ENCODE measurements at regions not wholly inside any gene's neighbourhood (a gene's known extent, or its start where the extent isn't known, plus 50 kb on each side); places are given as distances from the start of the nearest gene placed in this dataset.

DNA sequence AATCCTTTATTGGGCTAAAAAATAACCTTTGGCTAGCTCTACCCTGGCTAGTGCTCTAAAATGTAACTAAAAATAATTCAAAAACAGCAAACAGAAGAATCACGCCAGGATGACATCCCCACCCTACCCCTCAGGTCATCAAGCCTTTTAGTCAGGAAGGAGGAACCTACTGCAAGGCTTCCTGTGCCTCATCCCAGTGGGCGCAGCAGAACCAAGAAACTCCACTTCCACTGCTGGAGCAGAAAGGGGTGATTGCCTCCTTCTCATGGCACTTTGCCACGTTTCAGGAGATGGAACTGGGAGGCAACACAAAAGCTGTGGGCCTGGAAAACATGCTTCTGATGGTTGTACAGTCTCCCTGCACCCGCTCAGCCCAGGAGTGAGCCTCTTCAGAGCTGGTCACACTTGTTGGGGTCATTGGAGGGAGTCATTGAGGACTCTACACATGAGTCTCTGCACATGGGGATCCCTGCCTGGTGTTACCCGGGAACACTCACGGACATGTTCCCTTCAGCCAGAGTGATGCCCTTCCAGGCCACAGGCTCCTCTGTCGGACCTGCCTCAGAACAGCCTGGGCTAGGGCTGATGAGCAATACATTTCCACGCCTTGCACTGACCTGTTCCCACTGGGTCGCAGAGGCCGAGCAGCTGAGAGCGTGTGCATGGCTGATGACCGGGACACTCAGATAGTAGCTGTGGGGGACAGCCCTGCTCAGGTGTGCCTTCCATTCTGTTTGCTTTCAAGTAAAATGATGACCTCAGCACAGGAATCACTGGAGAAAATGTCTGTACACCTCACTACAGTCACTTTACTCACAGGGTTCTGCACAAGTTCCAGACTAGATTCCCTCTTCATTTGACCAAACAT lies 355.3 kb downstream of the FGFR2 start:
- no peaks in the 10 kb centered on the region for H3F3A ChIP-seq (ENCODE audit: insufficient read depth, low read length)
- no peak overlapping the region for H3K27ac ChIP-seq (ENCODE audit: low read depth, low read length, poor library complexity, severe bottlenecking)
- no peak overlapping the region for H3K9ac ChIP-seq (ENCODE audit: low read length)
- H3K4me3 ChIP-seq (ENCODE audit: low read depth, low read length, poor library complexity, severe bottlenecking): no peak overlapping the region
- H3K4me2 ChIP-seq (ENCODE audit: low read length): no peak overlapping the region
- H3K9me3 ChIP-seq (ENCODE audit: low read length): no peaks in the 10 kb centered on the region
- H2AFZ ChIP-seq (ENCODE audit: low read length): no peak overlapping the region
- H3K27me3 ChIP-seq (ENCODE audit: insufficient read depth, low read length): no peaks in the 10 kb centered on the region
- H3K79me2 ChIP-seq (ENCODE audit: insufficient read depth, low read length): no peaks in the 10 kb centered on the region
- no peak for TF ChIP-seq EZH2 (IDR thresholded peaks at IDR 0.05; ENCODE audit: borderline replicate concordance, low read length)
- TF ChIP-seq, protein P1, sequence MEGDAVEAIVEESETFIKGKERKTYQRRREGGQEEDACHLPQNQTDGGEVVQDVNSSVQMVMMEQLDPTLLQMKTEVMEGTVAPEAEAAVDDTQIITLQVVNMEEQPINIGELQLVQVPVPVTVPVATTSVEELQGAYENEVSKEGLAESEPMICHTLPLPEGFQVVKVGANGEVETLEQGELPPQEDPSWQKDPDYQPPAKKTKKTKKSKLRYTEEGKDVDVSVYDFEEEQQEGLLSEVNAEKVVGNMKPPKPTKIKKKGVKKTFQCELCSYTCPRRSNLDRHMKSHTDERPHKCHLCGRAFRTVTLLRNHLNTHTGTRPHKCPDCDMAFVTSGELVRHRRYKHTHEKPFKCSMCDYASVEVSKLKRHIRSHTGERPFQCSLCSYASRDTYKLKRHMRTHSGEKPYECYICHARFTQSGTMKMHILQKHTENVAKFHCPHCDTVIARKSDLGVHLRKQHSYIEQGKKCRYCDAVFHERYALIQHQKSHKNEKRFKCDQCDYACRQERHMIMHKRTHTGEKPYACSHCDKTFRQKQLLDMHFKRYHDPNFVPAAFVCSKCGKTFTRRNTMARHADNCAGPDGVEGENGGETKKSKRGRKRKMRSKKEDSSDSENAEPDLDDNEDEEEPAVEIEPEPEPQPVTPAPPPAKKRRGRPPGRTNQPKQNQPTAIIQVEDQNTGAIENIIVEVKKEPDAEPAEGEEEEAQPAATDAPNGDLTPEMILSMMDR (IDR thresholded peaks at IDR 0.05; ENCODE audit: low read length): no peak
- no peaks in the 10 kb centered on the region for H3K4me1 ChIP-seq (ENCODE audit: insufficient read depth, low read length, severe bottlenecking)
- no peaks in the 10 kb centered on the region for H4K20me1 ChIP-seq (ENCODE audit: insufficient read depth, low read length)
- H3K36me3 ChIP-seq (ENCODE audit: insufficient read depth, low read length): no peaks in the 10 kb centered on the region
- no peaks in the 10 kb centered on the region for H3K9me2 ChIP-seq (ENCODE audit: low read depth, low read length)

DNA sequence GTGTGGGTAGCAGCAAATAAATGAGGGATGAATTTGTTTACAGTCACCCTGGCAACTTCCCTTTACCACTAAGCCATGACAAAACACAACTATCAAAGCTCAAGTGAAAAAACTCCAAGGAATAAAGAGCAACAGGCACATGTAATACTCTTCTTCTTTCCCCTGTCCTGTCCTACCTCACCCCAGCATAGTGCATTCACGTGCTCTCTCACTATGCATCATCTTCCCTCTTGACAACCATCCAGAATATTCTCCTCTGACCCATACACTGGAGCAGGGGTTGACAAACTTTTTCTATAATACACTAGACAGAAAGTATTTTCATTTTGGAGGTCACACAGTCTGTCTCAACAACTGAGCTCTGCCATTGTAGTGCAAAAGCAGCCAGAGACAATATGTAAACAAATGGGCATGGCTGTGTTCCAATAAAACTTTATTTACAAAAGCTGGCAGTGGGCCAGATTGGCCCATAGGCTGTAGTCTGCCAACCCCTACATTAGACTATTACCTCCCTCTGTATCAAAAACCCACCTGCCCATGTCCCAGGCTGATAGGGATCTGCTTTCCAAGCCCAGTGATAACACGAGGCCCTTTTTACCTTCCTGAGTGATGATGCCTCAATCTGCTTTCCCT lies 354.5 kb downstream of the FGFR2 start:
- no peaks in the 10 kb centered on the region for H4K20me1 ChIP-seq (ENCODE audit: insufficient read depth, low read length)
- TF ChIP-seq, protein P1 (IDR thresholded peaks at IDR 0.05; ENCODE audit: low read length): no peak
- no peak for TF ChIP-seq EZH2 (IDR thresholded peaks at IDR 0.05; ENCODE audit: borderline replicate concordance, low read length)
- H3K9me2 ChIP-seq (ENCODE audit: low read depth, low read length): no peaks in the 10 kb centered on the region
- no peaks in the 10 kb centered on the region for H3K79me2 ChIP-seq (ENCODE audit: insufficient read depth, low read length)
- no peaks in the 10 kb centered on the region for H3K4me1 ChIP-seq (ENCODE audit: insufficient read depth, low read length, severe bottlenecking)
- H3F3A ChIP-seq (ENCODE audit: insufficient read depth, low read length): no peaks in the 10 kb centered on the region
- no peak overlapping the region for H3K4me2 ChIP-seq (ENCODE audit: low read length)
- H3K27ac ChIP-seq (ENCODE audit: low read depth, low read length, poor library complexity, severe bottlenecking): no peak overlapping the region
- H3K4me3 ChIP-seq (ENCODE audit: low read depth, low read length, poor library complexity, severe bottlenecking): no peak overlapping the region
- no peaks in the 10 kb centered on the region for H3K9me3 ChIP-seq (ENCODE audit: low read length)
- H2AFZ ChIP-seq (ENCODE audit: low read length): no peak overlapping the region
- H3K36me3 ChIP-seq (ENCODE audit: insufficient read depth, low read length): no peaks in the 10 kb centered on the region
- no peaks in the 10 kb centered on the region for H3K27me3 ChIP-seq (ENCODE audit: insufficient read depth, low read length)
- no peak overlapping the region for H3K9ac ChIP-seq (ENCODE audit: low read length)

DNA sequence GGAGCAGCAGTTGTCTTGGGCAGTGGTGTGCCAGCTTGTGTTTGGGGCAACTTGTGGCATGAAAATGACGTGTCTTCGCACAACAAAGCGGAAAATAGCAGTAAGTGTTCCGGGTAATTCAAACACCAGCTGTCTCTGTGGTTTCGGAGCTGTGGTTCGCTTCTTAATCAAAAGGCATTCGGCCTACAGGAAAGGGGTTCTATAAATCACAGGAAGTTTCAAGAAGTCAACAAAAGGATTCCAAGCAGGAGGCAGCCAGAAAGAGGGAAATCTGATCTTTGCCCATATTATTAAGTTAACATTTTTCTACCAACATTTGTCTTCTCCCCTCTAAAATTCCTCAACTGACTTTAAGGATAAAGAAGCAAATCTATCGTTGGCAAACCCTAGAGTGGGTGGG lies 353.4 kb downstream of the FGFR2 start:
- Histone ChIP-seq H3K36me3 (ENCODE audit: insufficient read depth, low read length) (no peaks in the 10 kb centered on the region), H3F3A (ENCODE audit: insufficient read depth, low read length) (no peaks in the 10 kb centered on the region), H3K27me3 (ENCODE audit: insufficient read depth, low read length) (no peaks in the 10 kb centered on the region), H3K4me1 (ENCODE audit: insufficient read depth, low read length, severe bottlenecking) (no peaks in the 10 kb centered on the region), H3K4me3 (ENCODE audit: low read depth, low read length, poor library complexity, severe bottlenecking) (no peak overlapping the region), H3K27ac (ENCODE audit: low read depth, low read length, poor library complexity, severe bottlenecking) (no peak overlapping the region), H3K9ac (ENCODE audit: low read length) (no peak overlapping the region), H3K79me2 (ENCODE audit: insufficient read depth, low read length) (no peaks in the 10 kb centered on the region), H2AFZ (ENCODE audit: low read length) (no peak overlapping the region), H4K20me1 (ENCODE audit: insufficient read depth, low read length) (no peaks in the 10 kb centered on the region), H3K4me2 (ENCODE audit: low read length) (no peak overlapping the region), H3K9me3 (ENCODE audit: low read length) (no peaks in the 10 kb centered on the region), H3K9me2 (ENCODE audit: low read depth, low read length) (no peaks in the 10 kb centered on the region)
- TF ChIP-seq, protein P1 (IDR thresholded peaks at IDR 0.05; ENCODE audit: low read length): no peak
- TF ChIP-seq EZH2 (IDR thresholded peaks at IDR 0.05; ENCODE audit: borderline replicate concordance, low read length): no peak
